Activated T-helper 17 cell treated with anti-CD3 and anti-CD28 coated beads, Interleukin-2, amount 50 U/mL, for 72 hours (primary cell): ENCODE measurements at regions not wholly inside any gene's neighbourhood (a gene's known extent, or its start where the extent isn't known, plus 50 kb on each side); places are given as distances from the start of the nearest gene placed in this dataset.

ENCODE experiments used
- ATAC-seq: fragments of 150-1000 bp; cut with Tn5 transposase; replicated peaks from 2 replicates; pipeline ENCODE4 v1.10.0; 2021; ENCODE audit warnings: mild to moderate bottlenecking, moderate library complexity
- H3K27ac Mint-ChIP-seq: one replicate; pipeline ENCODE4 v1.8.0; 2022; ENCODE audit warnings: mixed read lengths
- H3K27me3 Mint-ChIP-seq: one replicate; pipeline ENCODE4 v1.8.0; 2022; ENCODE audit warnings: mixed read lengths
- H3K36me3 Mint-ChIP-seq: one replicate; pipeline ENCODE4 v1.8.0; 2022; ENCODE audit warnings: low read depth, mild to moderate bottlenecking, mixed read lengths
- H3K4me1 Mint-ChIP-seq: one replicate; pipeline ENCODE4 v1.8.0; 2022; ENCODE audit warnings: mixed read lengths
- H3K4me3 Mint-ChIP-seq: one replicate; pipeline ENCODE4 v1.8.0; 2022; ENCODE audit warnings: mild to moderate bottlenecking, mixed read lengths
- H3K9me3 Mint-ChIP-seq: one replicate; pipeline ENCODE4 v1.8.0; 2022; ENCODE audit warnings: mixed read lengths

DNA sequence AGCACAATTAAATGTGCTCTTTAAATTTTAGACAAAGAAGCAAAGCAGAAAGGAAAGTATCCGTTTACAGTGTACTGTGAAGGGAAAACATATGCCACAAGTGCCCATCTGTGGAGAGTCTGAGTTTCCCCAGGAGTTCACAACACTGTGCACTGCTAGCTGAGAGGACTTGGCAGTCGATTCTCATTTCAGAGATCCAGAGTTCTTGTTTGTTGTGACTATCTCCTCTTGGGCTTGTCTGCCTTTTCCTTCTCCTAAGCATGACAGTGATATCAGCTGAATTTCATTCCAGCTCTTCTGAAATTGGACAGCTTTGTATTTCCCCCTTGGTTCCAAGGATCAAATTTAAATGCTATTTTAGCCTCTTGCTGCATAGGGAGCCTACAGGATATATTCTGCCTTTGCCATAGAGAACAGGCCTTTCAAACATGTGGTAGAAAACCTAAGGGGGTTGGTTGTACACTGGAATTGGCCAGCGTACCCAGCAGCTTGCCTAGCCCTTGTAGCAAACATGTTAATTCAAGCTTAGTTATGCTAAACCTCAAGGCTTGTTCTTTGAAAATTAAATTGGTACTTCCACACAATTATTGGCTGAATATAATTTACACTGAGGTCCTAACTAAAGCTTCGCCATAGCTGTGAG, 259.2 kb upstream of the NOVA1 start:
- no peak overlapping the region for H3K27ac Mint-ChIP-seq
- H3K4me3 Mint-ChIP-seq, result no peak overlapping the region
- ATAC-seq, result no peak

DNA sequence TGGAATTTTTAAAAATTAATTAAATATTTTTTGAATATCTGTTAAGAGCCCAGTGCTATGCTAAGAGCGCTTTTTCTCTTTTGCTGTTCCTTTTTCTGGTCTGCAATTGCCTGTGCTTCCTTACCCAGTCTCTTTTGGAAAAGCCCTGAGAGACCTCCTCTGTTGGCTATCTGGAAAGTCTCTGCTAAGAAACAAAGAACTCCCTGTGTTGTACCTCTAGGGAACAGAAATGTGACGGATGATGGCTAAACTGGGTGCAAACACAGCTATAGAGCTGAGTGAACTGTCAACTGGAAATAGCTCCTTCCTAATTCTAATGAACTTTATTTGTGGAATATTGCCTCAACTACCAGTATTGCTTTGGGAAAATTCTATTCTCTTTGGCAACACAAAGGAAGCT, 261.6 kb upstream of the NOVA1 start:
- Mint-ChIP-seq H3K36me3 (no peaks in the 10 kb centered on the region), H3K27me3 (no peaks in the 10 kb centered on the region), H3K9me3 (peaks cover 4% of the 10 kb centered on the region), H3K4me1 (no peaks in the 10 kb centered on the region), H3K27ac (no peak overlapping the region), H3K4me3 (no peak overlapping the region)
- no peak for ATAC-seq

More for the DNA sequence above, 259.2 kb upstream of the NOVA1 start:
- Mint-ChIP-seq H3K4me1 (no peaks in the 10 kb centered on the region), H3K36me3 (no peaks in the 10 kb centered on the region), H3K27me3 (no peaks in the 10 kb centered on the region), H3K9me3 (peaks cover 17% of the 10 kb centered on the region)

DNA sequence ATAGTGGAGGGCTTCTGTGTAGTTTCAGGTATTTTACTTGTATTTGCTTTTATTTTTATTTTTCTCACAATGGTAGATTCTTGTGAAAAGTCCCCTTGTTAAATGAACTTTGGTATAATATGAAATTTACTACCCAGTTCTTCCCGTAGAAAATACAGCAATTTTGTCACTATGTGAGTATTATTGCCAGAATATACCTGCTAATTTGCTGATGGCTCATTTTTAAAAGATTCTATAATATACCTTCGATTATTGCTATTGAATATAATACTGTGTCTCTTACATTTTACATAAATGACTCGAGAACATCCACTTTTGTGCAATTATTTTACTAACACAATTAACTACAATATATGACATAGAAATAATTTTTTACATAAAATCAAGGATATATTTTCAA, 262.3 kb upstream of the NOVA1 start:
- Mint-ChIP-seq H3K27ac (no peak overlapping the region), H3K4me1 (no peaks in the 10 kb centered on the region), H3K27me3 (no peaks in the 10 kb centered on the region), H3K4me3 (no peak overlapping the region), H3K36me3 (no peaks in the 10 kb centered on the region), H3K9me3 (peaks cover 4% of the 10 kb centered on the region)
- ATAC-seq, result no peak

GRCh38 chr14:26863736-26864135, 265.9 kb upstream of the NOVA1 start:
- H3K27me3 Mint-ChIP-seq, result no peaks in the 10 kb centered on the region
- ATAC-seq, result no peak
- no peaks in the 10 kb centered on the region for H3K36me3 Mint-ChIP-seq
- H3K4me3 Mint-ChIP-seq, result no peak overlapping the region
- H3K9me3 Mint-ChIP-seq, result peaks cover 1% of the 10 kb centered on the region
- no peak overlapping the region for H3K27ac Mint-ChIP-seq
- no peaks in the 10 kb centered on the region for H3K4me1 Mint-ChIP-seq

- peaks cover 13% of the 10 kb centered on the region for H3K9me3 Mint-ChIP-seq
- no peak for ATAC-seq
- no peaks in the 10 kb centered on the region for H3K4me1 Mint-ChIP-seq
Measured at GRCh38 chr14:26866721-26867120, 268.9 kb upstream of the NOVA1 start.

DNA sequence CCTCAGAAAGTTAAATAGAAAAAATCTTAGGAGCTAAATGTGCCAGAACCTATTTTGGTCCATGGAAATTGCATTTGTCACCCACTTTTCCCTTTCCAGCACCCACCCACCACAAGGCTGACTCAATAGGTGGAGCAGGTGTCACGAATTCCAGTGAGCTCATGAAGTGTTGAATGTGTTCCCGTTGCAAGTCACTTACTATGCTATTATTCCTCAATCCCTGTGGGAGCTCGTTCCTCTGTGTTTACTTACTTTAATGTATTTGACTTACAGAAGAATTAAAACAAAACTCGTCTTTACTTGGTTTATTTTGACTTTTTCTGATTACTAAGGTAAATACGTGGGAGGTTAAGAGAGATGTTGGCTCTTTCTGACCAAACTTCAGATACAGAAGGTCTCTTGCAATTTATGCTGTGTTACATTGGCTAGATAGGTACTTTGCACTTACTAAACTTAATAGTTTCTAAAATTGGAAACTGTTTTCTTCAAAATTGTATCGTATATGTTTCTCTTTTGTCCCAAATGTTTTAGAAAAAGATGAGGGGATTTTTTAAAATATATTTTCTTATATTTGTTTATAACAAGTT, 269.4 kb upstream of the NOVA1 start:
- Mint-ChIP-seq H3K36me3 (no peaks in the 10 kb centered on the region), H3K4me1 (no peaks in the 10 kb centered on the region), H3K27me3 (no peaks in the 10 kb centered on the region), H3K27ac (no peak overlapping the region), H3K4me3 (no peak overlapping the region), H3K9me3 (peaks cover 14% of the 10 kb centered on the region)
- ATAC-seq, result no peak

More at GRCh38 chr14:26866721-26867120, 268.9 kb upstream of the NOVA1 start:
- no peak overlapping the region for H3K27ac Mint-ChIP-seq
- no peaks in the 10 kb centered on the region for H3K36me3 Mint-ChIP-seq
- no peak overlapping the region for H3K4me3 Mint-ChIP-seq
- no peaks in the 10 kb centered on the region for H3K27me3 Mint-ChIP-seq

DNA sequence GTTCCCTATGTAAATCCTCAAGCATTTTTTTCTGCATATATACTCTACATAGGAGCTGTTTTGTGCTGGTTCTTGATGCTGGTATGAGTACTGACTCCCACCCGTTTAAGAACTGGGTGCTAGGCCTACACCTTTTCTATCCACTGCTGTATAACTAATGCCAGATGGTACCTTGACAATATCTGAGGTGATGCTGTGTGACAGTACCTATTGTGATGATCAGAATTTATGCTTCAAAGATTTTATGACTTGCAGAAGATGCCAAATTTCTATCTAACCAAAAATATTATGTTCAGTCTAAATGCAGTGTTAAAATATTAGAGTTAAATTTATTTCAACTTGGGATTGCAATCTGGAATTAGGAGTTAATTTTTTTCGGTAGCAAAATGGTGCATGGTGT, 272.3 kb upstream of the NOVA1 start:
- no peak for ATAC-seq
- no peak overlapping the region for H3K27ac Mint-ChIP-seq
- H3K36me3 Mint-ChIP-seq, result no peaks in the 10 kb centered on the region
- no peaks in the 10 kb centered on the region for H3K27me3 Mint-ChIP-seq
- H3K4me1 Mint-ChIP-seq, result no peaks in the 10 kb centered on the region
- H3K4me3 Mint-ChIP-seq, result no peak overlapping the region
- peaks cover 23% of the 10 kb centered on the region for H3K9me3 Mint-ChIP-seq

- Mint-ChIP-seq H3K36me3 (no peaks in the 10 kb centered on the region), H3K4me3 (no peak overlapping the region), H3K4me1 (no peaks in the 10 kb centered on the region), H3K9me3 (peaks cover 23% of the 10 kb centered on the region), H3K27me3 (no peaks in the 10 kb centered on the region), H3K27ac (no peak overlapping the region)
- no peak for ATAC-seq
Measured at GRCh38 chr14:26870722-26871617, 273.1 kb upstream of the NOVA1 start.

- Mint-ChIP-seq H3K9me3 (peaks cover 28% of the 10 kb centered on the region), H3K4me3 (no peak overlapping the region), H3K36me3 (no peaks in the 10 kb centered on the region), H3K4me1 (no peaks in the 10 kb centered on the region), H3K27me3 (no peaks in the 10 kb centered on the region), H3K27ac (no peak overlapping the region)
- no peak for ATAC-seq
Measured at GRCh38 chr14:26872515-26873361, 274.9 kb upstream of the NOVA1 start.

- Mint-ChIP-seq H3K4me3 (no peak overlapping the region), H3K4me1 (no peaks in the 10 kb centered on the region), H3K27ac (no peak overlapping the region), H3K27me3 (no peaks in the 10 kb centered on the region), H3K36me3 (no peaks in the 10 kb centered on the region), H3K9me3 (peaks cover 28% of the 10 kb centered on the region)
- ATAC-seq, result no peak
Measured at GRCh38 chr14:26873362-26873960, 275.6 kb upstream of the NOVA1 start.

DNA sequence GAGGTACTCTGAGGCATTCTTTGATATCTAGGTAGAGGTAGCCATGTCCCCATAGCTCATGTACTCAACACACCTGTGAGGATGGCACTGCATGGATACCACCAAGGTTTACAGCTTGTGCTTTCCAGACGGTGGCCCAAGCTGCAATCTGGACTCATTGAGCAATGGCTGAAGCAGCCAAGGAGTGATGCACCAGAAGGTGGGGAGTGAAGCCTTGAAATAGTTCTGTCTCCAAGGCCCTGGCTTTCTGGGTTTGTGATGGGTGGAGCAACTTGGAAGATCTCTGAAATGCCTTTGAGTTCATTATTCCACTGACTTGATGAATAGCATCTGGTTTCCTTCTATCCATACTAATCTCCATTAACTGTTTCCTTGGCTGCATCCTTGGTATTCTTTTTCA, 290.0 kb upstream of the NOVA1 start:
- ATAC-seq, result no peak
- Mint-ChIP-seq H3K9me3 (peaks cover 19% of the 10 kb centered on the region), H3K4me3 (no peak overlapping the region), H3K27ac (no peak overlapping the region), H3K4me1 (no peaks in the 10 kb centered on the region), H3K27me3 (no peaks in the 10 kb centered on the region), H3K36me3 (no peaks in the 10 kb centered on the region)

GRCh38 chr14:26888592-26888991, 290.8 kb upstream of the NOVA1 start:
- no peak overlapping the region for H3K4me3 Mint-ChIP-seq
- H3K9me3 Mint-ChIP-seq, result peaks cover 19% of the 10 kb centered on the region
- no peaks in the 10 kb centered on the region for H3K27me3 Mint-ChIP-seq
- H3K4me1 Mint-ChIP-seq, result no peaks in the 10 kb centered on the region
- ATAC-seq, result no peak
- no peak overlapping the region for H3K27ac Mint-ChIP-seq
- no peaks in the 10 kb centered on the region for H3K36me3 Mint-ChIP-seq

DNA sequence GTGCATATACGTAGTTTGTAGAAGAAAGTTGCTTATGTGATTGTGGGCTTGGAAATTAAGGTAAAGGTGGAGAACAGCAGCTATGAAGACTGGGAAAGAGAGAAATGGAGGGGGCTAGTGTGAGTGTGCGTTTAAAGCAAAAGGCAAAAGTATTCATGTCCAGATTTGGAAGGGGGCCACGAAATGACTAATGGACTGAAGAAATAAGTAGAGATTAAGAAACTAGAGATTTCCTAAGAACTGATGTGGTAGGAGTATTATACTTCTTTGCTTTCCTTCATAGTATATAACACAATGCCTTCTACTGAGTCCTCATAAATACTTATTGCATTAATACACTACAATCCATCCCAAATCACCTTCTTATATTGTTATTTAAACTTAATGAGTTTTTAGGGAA, 298.6 kb upstream of the NOVA1 start:
- no peaks in the 10 kb centered on the region for H3K27me3 Mint-ChIP-seq

GRCh38 chr14:26897196-26897595, 299.4 kb upstream of the NOVA1 start:
- Mint-ChIP-seq H3K9me3 (peaks cover 21% of the 10 kb centered on the region), H3K27ac (no peak overlapping the region), H3K36me3 (no peaks in the 10 kb centered on the region), H3K27me3 (no peaks in the 10 kb centered on the region), H3K4me1 (no peaks in the 10 kb centered on the region), H3K4me3 (no peak overlapping the region)
- no peak for ATAC-seq

More for the DNA sequence above, 298.6 kb upstream of the NOVA1 start:
- no peak for ATAC-seq
- H3K9me3 Mint-ChIP-seq, result peaks cover 21% of the 10 kb centered on the region
- no peaks in the 10 kb centered on the region for H3K36me3 Mint-ChIP-seq
- no peak overlapping the region for H3K27ac Mint-ChIP-seq
- H3K4me3 Mint-ChIP-seq, result no peak overlapping the region
- H3K4me1 Mint-ChIP-seq, result no peaks in the 10 kb centered on the region
